G401 (cell line): ENCODE measurements at regions not wholly inside any gene's neighbourhood (a gene's known extent, or its start where the extent isn't known, plus 50 kb on each side); places are given as distances from the start of the nearest gene placed in this dataset.

ENCODE experiments used
- DNase-seq: peaks from one replicate; pipeline ENCODE4 v3.0.0-alpha.2; 2015; ENCODE audit warnings: low spot score
- in situ Hi-C: cut with HindIII; loops from 2 replicates; pipeline ENCODE4 v1.10.0; 2016; ENCODE audit warnings: low sequenced_read_pairs, mixed read lengths

DNA sequence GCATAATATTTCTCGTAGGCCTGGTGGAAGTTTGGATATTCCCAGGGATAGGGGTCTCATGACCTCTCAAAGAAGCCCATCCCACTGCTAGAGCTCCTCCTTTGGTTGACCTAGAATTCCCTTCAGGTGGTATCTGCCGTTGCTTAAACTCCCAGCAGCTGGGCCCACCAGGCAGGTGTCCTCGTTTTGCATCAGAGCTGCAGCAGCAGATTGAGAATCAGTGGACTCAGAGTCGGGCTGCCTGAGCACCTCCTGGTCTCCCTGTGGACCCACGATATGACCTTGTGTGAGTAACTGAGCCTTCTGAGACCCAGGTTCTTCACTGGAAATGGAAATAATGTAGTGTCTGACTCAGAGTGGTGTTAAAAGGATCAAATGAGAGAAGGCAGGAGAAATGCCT lies 132.7 kb downstream of the PAPOLA start:
- DNase-seq = no peak
- in situ Hi-C loops = no loop called here

GRCh38 chr14:96635850-96636249 lies 133.7 kb downstream of the PAPOLA start:
- no peak for DNase-seq
- in situ Hi-C loops = no loop called here

DNA sequence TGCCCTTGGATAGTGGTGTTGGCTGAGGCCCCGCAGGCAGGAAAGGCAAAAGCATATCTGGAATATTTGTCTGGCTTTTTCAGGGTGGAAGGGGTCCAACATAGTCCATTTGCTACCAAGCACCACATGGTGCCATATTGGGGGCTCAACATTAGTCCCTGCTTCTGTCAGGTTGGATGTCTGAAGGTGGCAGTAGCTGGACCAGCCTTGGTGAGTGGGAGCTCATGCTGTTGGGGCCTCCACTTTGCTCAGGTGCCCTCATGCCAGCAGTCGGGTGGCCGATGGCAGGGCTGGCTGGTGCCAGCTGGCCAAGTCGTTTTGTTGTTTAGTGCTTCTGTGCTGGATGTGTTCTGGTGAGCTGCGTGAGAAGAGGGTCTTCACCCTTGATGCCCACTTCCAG lies 135.3 kb downstream of the PAPOLA start:
- in situ Hi-C loops = no loop called here
- no peak for DNase-seq

DNA sequence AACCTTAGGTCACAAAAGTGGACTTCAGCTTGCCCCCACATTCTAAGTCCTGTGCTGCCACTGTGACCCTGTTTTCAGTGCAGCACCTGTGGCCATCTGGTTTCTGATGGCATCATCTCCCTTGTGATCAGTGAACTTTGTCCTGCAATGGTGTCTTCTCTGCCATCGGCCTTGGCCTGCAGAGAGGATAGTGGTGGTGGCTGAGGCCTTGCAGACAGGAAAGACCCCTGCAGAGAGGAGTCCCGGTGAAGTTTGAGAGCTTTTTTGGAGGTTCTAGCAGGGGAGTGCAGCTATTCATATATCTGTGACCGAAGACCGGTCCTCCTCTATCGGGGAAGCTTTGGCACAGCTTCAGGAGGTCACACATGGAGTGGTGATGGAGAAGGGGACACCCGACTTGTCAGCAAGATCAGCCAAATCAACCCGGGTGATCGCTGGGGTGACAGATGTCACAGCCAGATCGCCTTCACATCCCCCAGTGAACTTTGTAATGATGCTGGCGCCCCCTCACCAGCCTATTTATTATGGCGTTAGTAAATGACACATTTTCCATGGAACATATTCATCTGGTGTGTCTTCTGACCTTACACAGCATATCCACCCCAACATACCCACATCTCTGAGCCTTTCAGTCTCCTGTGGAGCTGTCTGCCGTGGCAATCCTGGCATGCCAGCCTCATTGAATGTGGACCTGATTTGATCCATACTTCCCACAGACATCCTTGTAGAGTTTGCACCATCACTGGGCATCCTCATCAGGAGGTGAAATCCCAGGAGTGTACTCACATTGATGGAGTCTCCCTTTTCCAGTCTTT lies 136.1 kb downstream of the PAPOLA start:
- DNase-seq = no peak
- in situ Hi-C loops = no loop called here

DNA sequence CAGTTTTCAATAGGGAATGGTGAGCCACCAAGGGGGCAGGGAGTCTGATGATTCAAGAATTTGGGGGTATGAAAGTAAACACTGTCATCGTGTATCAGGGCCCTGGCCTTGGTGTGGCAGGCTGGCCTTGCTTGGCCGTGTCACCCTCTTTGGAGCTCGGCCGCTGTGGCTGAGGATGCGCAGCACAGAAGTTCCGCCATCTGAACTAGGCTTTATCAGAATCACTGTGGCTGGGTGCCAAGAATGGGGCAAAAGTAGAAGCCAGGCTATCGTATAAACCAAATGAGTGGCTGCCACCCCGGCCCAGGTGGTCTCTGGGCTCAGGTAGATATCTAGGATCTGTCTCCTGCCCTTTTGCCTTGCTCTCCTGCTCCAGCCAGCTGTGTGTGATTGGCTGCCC lies 137.4 kb downstream of the PAPOLA start:
- DNase-seq = no peak
- in situ Hi-C loops = no loop called here

GRCh38 chr14:96648506-96649326 lies 146.5 kb downstream of the PAPOLA start:
- no peak for DNase-seq

DNA sequence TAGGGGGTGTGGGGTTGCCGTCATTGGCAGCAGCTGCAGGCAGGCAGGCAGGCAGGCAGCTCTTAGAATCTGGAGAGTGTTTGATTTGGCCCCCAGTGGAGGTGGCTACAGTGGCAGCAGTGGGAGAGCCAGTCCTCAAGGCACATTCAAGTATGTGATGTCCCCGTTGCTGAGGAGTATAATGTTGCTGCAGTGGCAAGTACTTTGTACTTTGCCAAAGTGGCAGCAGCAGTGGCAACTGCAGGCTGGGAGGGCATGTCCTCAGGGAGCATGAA lies 147.1 kb downstream of the PAPOLA start:
- DNase-seq = no peak
- in situ Hi-C loops = no loop called here

More at GRCh38 chr14:96648506-96649326, 146.5 kb downstream of the PAPOLA start:
- in situ Hi-C loops = no loop called here

DNA sequence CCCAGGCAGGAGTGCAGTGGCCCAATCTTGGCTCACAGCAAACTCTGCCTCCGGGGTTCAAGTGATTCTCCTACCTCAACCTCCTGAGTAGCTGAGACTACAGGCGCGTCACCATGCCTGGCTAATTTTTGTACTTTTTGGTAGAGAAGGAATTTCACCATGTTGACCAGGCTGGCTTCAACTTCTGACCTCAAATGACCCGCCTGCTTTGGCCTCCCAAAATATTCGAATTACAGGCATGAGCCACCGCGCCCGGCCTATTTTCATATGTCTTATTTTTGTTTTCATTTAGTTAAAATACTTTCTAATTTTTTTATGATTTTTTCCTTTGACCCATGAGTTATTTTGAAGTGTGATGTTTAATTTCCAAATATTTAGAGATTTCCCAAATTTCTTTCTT lies 143.6 kb upstream of the VRK1 start:
- no peak for DNase-seq
- in situ Hi-C loops = no loop called here

DNA sequence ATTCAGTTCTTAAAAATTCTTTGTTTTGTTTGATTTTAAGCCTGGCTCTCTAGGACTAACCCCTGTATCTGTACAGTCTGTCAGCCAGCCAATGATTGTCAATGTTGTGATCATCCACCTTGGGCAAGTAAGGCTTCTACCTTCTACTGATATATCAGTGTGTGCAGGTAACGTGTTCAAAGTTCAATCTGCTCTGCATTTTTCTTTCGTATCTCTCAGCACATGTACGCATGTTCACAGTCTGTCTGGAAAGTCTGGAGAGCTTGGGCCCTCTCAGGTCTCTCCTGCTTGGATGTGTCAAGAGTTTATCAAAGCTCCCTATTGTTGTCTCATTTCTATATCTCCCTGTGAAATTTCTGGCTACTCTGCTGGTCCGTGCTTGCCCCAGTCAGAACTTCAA lies 138.6 kb upstream of the VRK1 start:
- in situ Hi-C loops = no loop called here
- no peak for DNase-seq

- in situ Hi-C loops = no loop called here
- no peak for DNase-seq
These were observed 137.1 kb upstream of the VRK1 start for GRCh38 chr14:96660123-96660522.

GRCh38 chr14:96660667-96661066 lies 136.5 kb upstream of the VRK1 start:
- in situ Hi-C loops = no loop called here
- no peak for DNase-seq

DNA sequence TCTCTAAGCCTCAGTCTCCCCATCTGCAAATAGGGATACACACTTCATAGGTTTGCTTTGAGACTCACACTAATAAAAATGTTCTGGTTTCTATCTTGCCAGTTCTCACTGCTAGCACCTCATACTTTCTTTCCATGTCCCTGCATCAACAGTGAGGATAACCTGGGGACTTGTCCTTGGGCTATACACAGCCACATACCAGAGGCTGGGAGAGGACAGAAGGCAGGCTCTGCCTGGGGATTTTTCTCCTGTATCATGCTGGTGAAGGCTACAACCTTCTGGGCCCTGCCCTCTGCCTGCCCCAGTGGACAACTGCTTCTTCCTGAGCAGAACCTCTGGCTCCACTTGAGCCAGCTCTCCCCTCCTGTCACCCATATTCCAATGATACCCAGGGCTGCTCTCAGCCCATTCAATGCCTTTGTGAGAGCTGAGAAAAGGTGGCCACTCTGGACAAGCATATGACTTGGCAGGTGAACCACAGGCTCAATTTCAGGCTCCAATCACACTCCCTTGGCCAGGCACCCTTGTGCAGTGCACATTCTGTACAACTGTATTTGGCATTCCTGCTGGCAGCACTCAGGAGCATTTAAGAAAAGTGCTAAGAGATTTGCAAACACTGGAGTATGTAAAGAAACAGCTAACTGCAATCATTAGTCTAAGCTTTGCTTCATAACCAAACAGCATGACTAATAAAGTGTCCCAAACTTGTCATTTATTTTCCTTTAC lies 135.8 kb upstream of the VRK1 start:
- DNase-seq = no peak
- in situ Hi-C loops = no loop called here

DNA sequence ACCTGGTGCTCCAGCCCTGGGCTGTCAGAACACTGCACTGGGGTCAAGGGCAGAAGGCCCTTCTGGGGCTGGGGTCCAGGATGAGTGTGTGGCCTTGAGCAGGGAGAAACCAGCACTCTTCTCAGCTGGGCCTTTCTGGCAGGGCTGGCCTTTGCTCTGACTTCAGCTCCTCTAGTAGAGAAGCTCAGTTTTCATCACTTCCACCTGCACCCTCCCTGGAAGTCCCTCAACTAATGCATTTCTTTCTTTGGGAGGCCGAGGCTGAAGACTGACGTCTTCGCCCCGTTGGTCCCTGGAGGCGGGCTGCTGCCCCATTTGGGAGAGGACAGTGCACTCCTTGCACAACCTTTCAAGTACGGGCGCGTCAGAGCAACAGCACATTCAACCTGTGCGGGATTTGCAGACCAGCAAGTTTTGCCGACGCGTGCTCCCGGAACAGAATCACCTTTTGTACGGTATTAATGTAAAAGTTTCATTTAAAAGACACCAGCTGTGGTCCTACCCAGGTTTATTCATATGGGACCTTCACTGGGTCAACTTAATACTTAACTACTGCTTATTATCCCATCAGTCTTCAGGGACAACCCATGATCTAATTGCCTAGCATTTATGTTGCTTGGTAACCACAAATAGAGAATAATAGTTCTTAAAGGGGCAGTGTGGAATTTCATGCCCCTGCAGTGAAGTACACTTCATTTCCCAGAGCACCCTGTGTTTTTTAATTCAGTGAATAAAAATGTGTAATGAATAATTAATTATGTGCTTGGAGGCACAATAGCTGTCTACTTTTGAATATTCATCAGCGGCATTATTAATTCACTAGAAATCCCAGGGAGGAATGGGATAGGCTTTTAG lies 134.8 kb upstream of the VRK1 start:
- DNase-seq = no peak
- in situ Hi-C loops = no loop called here

GRCh38 chr14:96663076-96663475 lies 134.1 kb upstream of the VRK1 start:
- DNase-seq = no peak
- in situ Hi-C loops = no loop called here

- in situ Hi-C loops = no loop called here
- no peak for DNase-seq
These were observed 133.6 kb upstream of the VRK1 start for GRCh38 chr14:96663491-96664067.

DNA sequence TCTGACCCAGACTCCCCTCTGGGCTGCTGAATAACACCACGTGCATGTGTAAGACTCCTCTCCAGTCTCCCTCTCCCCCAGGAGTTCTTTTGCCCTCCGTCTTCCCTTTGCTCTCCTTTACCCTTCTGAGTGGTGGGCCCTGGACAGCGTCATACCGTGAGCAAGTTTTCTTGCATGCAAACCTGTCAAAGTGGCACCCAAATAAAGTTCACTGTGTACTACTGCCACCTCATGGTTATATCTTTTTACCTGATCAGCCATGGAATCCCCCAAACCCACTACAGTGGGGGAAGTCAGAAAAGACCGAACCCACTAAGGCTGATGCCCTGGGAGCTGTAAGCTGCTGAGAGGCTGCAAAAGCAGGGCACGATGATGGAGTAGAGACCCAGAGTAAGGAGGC lies 131.1 kb upstream of the VRK1 start:
- in situ Hi-C loops = no loop called here
- no peak for DNase-seq

DNA sequence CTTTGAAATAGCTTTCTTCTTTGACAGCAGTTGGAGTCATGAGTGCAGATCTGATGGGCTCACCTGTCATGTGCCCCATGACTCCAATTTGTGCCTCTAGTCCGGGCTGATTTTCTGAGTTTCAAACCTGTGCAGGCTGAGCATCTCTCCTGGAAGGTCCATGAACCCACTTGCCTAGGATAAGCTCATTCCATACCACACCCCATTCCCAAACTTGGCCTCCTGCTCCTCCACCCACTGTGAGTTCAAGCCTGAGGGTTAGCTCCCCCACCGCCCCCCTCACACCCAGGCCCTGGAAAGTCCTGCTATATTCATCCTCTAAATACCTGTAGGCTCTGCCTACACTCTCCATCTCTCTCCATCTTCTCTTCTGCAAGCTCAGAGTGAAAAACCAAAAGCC lies 126.8 kb upstream of the VRK1 start:
- in situ Hi-C loops = no loop called here
- no peak for DNase-seq

DNA sequence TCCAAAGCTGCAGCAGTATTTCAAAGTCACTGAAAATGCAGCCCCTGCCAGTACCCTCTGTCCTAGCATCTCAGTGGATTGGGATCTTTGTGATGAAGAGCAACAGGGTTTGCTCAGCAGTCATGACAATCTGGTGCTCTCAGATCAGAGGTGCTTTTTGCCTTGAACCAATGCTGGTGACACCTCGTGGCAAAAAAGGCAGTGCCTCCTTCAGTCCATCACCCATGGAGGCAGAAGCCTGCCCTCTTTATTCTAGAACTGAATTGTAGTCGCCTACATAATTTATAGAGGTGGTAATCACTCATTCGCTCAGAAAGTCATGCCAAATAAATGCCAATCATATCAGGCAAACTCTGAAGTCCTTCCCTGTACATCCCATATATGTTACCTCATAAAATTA lies 126.0 kb upstream of the VRK1 start:
- in situ Hi-C loops = no loop called here
- DNase-seq = no peak

GRCh38 chr14:96673706-96674105 lies 123.5 kb upstream of the VRK1 start:
- no peak for DNase-seq
- in situ Hi-C loops = no loop called here
